ENCODE measurements at regions not wholly inside any gene's neighbourhood (a gene's known extent, or its start where the extent isn't known, plus 50 kb on each side); places are given as distances from the start of the nearest gene placed in this dataset.

DNA sequence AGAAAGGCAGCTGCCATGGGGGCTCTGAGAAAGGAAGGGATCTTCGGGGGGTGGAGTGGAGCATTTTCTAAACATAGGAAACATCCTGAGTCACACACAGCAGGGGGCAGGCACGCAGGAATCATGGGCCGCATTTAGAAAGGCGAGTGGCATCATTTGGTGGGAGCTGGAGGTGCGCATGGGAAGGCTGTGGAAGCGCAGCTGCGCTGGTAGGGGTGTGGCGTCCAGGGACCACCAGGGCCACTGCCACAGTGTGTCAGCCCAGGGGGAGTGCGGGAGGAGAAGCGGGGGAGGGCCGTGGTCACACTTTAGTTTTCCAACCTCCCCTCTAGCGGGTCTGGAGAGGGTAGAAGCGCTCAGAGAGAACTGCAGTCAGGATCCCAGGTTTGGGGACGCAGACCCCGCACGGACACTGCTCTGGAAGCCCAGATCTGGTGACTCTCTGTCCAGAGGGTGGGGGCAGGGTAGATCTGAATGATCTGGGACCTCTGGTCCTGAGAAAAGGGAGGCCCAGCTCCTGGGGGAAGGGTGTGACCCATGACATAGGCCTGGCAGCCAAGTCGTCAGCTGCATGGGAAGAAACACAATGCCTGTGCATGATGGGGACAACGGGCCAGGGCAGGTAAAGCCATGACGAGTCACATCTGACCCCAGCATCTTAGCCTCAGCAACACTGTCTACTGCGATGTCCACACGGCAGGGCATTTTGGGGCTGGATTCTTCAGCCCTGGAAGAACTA is 88.0 kb upstream of the IQSEC1 start:
- Mint-ChIP-seq H3K27me3 (no peaks in the 10 kb centered on the region), H3K36me3 (ENCODE audit: low read depth) (no peaks in the 10 kb centered on the region), H3K4me3 (no peak overlapping the region), H3K9me3 (no peaks in the 10 kb centered on the region), H3K4me1 (ENCODE audit: low read depth) (no peaks in the 10 kb centered on the region), H3K27ac (no peak overlapping the region)
- DNase-seq: no peak

GRCh38 chr3:13160619-13161018 is 87.4 kb upstream of the IQSEC1 start:
- H3K36me3 Mint-ChIP-seq (ENCODE audit: low read depth): no peaks in the 10 kb centered on the region
- H3K27me3 Mint-ChIP-seq: no peaks in the 10 kb centered on the region
- no peaks in the 10 kb centered on the region for H3K4me1 Mint-ChIP-seq (ENCODE audit: low read depth)
- no peak for DNase-seq
- peaks cover under 1% of the 10 kb centered on the region for H3K9me3 Mint-ChIP-seq
- H3K27ac Mint-ChIP-seq: no peak overlapping the region
- no peak overlapping the region for H3K4me3 Mint-ChIP-seq

- no peaks in the 10 kb centered on the region for H3K4me1 Mint-ChIP-seq (ENCODE audit: low read depth)
- H3K9me3 Mint-ChIP-seq: peaks cover 5% of the 10 kb centered on the region
- H3K27ac Mint-ChIP-seq: no peak overlapping the region
Measured at GRCh38 chr3:13159890-13160289, 86.7 kb upstream of the IQSEC1 start.

DNA sequence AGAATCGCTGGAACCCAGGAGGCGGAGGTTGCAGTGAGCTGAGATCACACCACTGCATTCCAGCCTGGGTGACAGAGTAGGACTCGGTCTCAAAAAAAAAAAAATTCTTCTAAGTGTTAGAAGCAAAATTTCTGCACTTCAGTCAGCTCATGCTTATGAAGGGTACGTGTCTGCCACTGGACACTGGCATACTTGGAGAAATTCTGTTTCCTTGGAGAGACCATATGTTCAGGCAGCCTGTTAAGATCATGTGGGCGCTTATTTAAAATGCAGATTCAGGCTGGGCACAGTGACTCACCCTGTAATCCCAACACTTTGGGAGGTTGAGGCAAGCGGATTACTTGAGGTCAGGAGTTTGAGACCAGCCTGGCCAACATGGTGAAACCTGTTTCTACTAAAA is 85.6 kb upstream of the IQSEC1 start:
- Mint-ChIP-seq H3K4me1 (ENCODE audit: low read depth) (no peaks in the 10 kb centered on the region), H3K27ac (no peak overlapping the region), H3K4me3 (no peak overlapping the region), H3K36me3 (ENCODE audit: low read depth) (no peaks in the 10 kb centered on the region), H3K9me3 (peaks cover 10% of the 10 kb centered on the region), H3K27me3 (no peaks in the 10 kb centered on the region)
- no peak for DNase-seq

More at GRCh38 chr3:13159890-13160289, 86.7 kb upstream of the IQSEC1 start:
- no peak overlapping the region for H3K4me3 Mint-ChIP-seq
- no peaks in the 10 kb centered on the region for H3K36me3 Mint-ChIP-seq (ENCODE audit: low read depth)
- no peak for DNase-seq
- H3K27me3 Mint-ChIP-seq: no peaks in the 10 kb centered on the region

GRCh38 chr3:13158408-13158807 is 85.2 kb upstream of the IQSEC1 start:
- no peak overlapping the region for H3K27ac Mint-ChIP-seq
- H3K4me1 Mint-ChIP-seq (ENCODE audit: low read depth): no peaks in the 10 kb centered on the region
- H3K9me3 Mint-ChIP-seq: peaks cover 10% of the 10 kb centered on the region
- no peak for DNase-seq
- peaks cover 4% of the 10 kb centered on the region for H3K27me3 Mint-ChIP-seq
- no peaks in the 10 kb centered on the region for H3K36me3 Mint-ChIP-seq (ENCODE audit: low read depth)
- H3K4me3 Mint-ChIP-seq: no peak overlapping the region

DNA sequence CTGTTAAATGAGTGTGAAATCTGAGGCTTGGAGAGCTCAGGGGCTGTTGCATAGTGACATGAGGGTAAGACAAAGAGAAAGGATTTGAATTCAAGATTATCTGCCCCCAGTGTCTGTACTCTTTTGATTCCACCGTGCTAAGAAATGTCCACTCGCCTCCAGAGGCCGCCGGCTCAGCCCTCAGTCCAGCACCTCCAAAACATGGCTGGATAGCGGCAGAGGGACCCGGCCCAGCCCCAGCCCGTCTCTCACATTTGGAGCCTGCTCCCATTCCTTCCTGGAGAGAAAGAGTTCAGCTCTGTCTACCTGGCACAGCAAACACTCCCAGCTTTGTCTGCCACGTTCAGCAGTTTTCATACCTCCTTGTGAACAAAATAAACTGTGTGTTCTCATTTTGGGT is 84.8 kb upstream of the IQSEC1 start:
- H3K27ac Mint-ChIP-seq: no peak overlapping the region
- peaks cover 5% of the 10 kb centered on the region for H3K27me3 Mint-ChIP-seq
- peaks cover 10% of the 10 kb centered on the region for H3K9me3 Mint-ChIP-seq
- no peak for DNase-seq
- no peak overlapping the region for H3K4me3 Mint-ChIP-seq
- H3K36me3 Mint-ChIP-seq (ENCODE audit: low read depth): no peaks in the 10 kb centered on the region
- H3K4me1 Mint-ChIP-seq (ENCODE audit: low read depth): no peaks in the 10 kb centered on the region

- Mint-ChIP-seq H3K36me3 (ENCODE audit: low read depth) (no peaks in the 10 kb centered on the region), H3K4me3 (no peak overlapping the region), H3K27me3 (peaks cover 5% of the 10 kb centered on the region), H3K9me3 (peaks cover 10% of the 10 kb centered on the region), H3K27ac (no peak overlapping the region), H3K4me1 (ENCODE audit: low read depth) (peaks cover 7% of the 10 kb centered on the region)
- no peak for DNase-seq
Measured at GRCh38 chr3:13152826-13153710, 79.8 kb upstream of the IQSEC1 start.

GRCh38 chr3:13150624-13151023 is 77.4 kb upstream of the IQSEC1 start:
- H3K36me3 Mint-ChIP-seq (ENCODE audit: low read depth): no peaks in the 10 kb centered on the region

DNA sequence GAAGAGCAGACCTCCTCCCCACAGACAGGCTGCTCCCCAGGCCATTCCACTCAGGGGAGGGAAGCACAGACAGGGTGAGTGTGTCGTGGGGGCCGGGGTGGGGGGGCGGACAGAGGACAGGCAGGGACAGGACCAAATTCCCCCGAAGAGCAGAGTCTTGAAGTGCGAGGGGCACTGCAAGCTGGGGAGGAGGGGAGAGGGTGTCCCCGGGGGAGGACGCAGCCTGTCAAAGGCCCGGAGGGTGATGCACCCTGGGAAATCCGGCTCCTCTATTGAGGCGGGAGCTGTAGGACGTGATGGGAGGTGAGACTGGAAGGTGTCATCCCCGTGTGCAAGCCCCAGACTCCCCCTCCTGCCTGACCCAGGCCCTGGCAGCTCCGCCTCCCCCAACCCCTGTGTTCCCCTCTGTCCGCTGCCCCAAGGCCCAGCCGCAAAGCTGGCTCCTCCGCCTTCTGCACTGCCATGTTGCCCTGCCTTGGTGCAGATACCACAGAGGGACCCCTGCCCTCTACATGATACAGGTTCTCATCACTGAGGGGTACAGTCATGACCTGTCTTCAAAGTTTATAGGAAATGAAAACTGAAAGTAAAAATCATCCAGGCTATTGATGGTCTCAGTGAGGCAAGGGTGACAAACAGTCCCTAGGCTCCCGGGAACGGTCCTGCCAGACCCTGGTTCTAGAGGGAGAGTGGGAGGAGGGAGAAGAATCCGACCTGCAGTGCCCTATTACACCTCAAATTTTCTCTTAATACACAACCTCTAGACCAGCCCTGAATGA is 76.3 kb upstream of the IQSEC1 start:
- peaks cover 7% of the 10 kb centered on the region for H3K4me1 Mint-ChIP-seq (ENCODE audit: low read depth)
- H3K36me3 Mint-ChIP-seq (ENCODE audit: low read depth): no peaks in the 10 kb centered on the region
- peak overlapping the region; percentile 75 for H3K27ac Mint-ChIP-seq
- peaks cover 5% of the 10 kb centered on the region for H3K27me3 Mint-ChIP-seq
- peaks cover 1% of the 10 kb centered on the region for H3K9me3 Mint-ChIP-seq
- DNase-seq: no peak
- peak overlapping the region; percentile 13 for H3K4me3 Mint-ChIP-seq

More at GRCh38 chr3:13150624-13151023, 77.4 kb upstream of the IQSEC1 start:
- Mint-ChIP-seq H3K27me3 (peaks cover 5% of the 10 kb centered on the region), H3K27ac (no peak overlapping the region), H3K9me3 (peaks cover 10% of the 10 kb centered on the region), H3K4me3 (no peak overlapping the region), H3K4me1 (ENCODE audit: low read depth) (peaks cover 7% of the 10 kb centered on the region)
- no peak for DNase-seq

DNA sequence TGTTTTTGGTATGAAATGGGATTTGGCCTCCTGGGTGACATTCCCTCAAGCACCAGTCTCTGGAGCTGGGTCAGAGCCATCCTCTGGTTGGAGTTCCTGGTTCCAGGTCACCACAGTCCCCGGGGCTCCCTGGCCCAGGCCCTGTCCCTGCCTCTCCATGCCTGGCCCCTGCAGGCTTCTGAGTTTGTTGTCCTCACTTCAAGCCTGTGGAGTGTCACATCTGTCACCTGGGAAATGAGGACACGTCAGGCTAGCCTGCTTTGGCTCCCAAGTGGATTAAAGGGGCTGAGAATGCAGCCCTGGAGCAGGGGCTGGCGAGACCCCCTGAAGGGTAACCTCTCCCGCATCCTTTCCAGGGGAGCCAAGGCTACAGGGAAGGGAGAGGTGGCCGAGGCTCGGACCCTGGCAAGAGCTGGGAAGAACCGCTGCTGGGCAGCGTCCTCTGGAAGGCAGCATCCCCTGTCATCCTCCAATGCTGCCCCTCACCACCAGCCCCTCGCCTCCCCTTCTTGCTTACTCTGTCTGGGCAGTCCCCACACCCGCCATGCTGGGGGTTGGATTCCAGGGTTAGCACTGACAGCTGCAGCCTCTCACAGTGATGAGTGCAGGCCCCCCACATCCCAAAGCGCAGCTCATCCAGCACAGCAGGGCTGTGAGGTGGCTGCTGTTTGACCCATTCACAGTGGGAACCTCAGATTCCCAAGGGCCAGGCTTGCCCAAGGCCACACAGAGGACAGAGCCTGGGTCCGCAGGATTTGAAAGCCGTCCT is 75.5 kb upstream of the IQSEC1 start:
- H3K27me3 Mint-ChIP-seq: peaks cover 4% of the 10 kb centered on the region
- H3K4me1 Mint-ChIP-seq (ENCODE audit: low read depth): peaks cover 7% of the 10 kb centered on the region
- no peak overlapping the region for H3K4me3 Mint-ChIP-seq
- no peaks in the 10 kb centered on the region for H3K36me3 Mint-ChIP-seq (ENCODE audit: low read depth)
- peak overlapping the region; percentile 30 for H3K27ac Mint-ChIP-seq
- no peaks in the 10 kb centered on the region for H3K9me3 Mint-ChIP-seq
- no peak for DNase-seq

DNA sequence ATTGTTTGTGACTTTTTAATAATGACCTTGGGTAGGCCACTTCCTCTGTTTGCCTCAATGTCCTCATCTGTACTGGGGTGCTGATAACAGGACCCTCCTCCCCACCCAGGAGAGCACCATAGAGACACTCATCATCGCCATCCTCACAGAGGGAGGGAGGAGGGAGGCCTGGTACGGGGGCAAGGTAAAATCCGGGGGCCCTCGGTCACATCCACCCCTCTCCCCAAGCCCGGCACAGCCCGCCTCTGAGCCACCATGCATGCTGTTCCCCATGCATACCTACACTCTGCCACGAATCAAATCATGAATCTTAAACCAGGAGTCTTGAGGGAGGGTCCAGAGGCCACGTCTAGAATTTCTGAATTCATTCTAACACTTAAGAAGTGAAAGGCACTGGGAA is 74.9 kb upstream of the IQSEC1 start:
- Mint-ChIP-seq H3K4me3 (no peak overlapping the region), H3K4me1 (ENCODE audit: low read depth) (peaks cover 7% of the 10 kb centered on the region), H3K36me3 (ENCODE audit: low read depth) (no peaks in the 10 kb centered on the region), H3K27ac (no peak overlapping the region), H3K9me3 (no peaks in the 10 kb centered on the region), H3K27me3 (no peaks in the 10 kb centered on the region)
- DNase-seq: no peak

DNA sequence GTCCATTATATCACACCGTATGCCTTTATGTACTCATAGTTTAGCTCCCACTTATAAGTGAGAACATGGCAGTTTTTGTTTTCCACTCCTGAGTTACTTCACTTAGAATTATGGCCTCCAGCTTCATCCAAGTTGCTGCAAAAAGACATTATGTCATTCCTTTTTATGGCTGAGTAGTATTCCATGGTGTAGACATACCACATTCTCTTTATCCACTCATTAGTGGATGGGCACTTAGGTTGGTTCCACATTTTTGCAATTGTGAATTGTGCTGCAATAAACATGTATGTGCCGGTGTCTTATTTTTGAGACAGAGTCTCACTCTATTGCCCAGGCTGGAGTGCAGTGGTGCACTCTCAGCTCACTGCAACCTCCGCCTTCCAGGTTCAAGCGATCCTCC is 74.1 kb upstream of the IQSEC1 start:
- H3K4me3 Mint-ChIP-seq: no peak overlapping the region
- H3K36me3 Mint-ChIP-seq (ENCODE audit: low read depth): no peaks in the 10 kb centered on the region
- H3K9me3 Mint-ChIP-seq: no peaks in the 10 kb centered on the region
- H3K27me3 Mint-ChIP-seq: peaks cover 3% of the 10 kb centered on the region
- H3K4me1 Mint-ChIP-seq (ENCODE audit: low read depth): peaks cover 7% of the 10 kb centered on the region
- no peak overlapping the region for H3K27ac Mint-ChIP-seq
- DNase-seq: no peak

GRCh38 chr3:13146643-13147143 is 73.5 kb upstream of the IQSEC1 start:
- H3K4me3 Mint-ChIP-seq: no peak overlapping the region
- H3K4me1 Mint-ChIP-seq (ENCODE audit: low read depth): peaks cover 7% of the 10 kb centered on the region
- H3K27ac Mint-ChIP-seq: no peak overlapping the region
- peaks cover 3% of the 10 kb centered on the region for H3K27me3 Mint-ChIP-seq
- no peak for DNase-seq
- no peaks in the 10 kb centered on the region for H3K9me3 Mint-ChIP-seq
- no peaks in the 10 kb centered on the region for H3K36me3 Mint-ChIP-seq (ENCODE audit: low read depth)
